ENCODE measurements at regions not wholly inside any gene's neighbourhood (a gene's known extent, or its start where the extent isn't known, plus 50 kb on each side); places are given as distances from the start of the nearest gene placed in this dataset.
"Not testable (repeated sequence)": the region's sequence is repeated elsewhere in the genome, so short reads cannot be mapped to it uniquely, and the experiment has no call there.

GRCh38 chr16:80100846-80101451, 439.8 kb upstream of the DYNLRB2 start:
- FAIRE-seq (no peak), DNase-seq (ENCODE audit: insufficient read length, low spot score) (no peak)

GRCh38 chr16:80100186-80100585, 440.6 kb upstream of the DYNLRB2 start:
- no peak for DNase-seq (ENCODE audit: insufficient read length, low spot score)
- no peak for FAIRE-seq

- DNase-seq (ENCODE audit: insufficient read length, low spot score): no peak
- FAIRE-seq: no peak
Observed at GRCh38 chr16:80097098-80097497, 443.7 kb upstream of the DYNLRB2 start.

- FAIRE-seq: no peak
- DNase-seq (ENCODE audit: insufficient read length, low spot score): no peak
Observed at GRCh38 chr16:80092681-80093080, 448.1 kb upstream of the DYNLRB2 start.

- DNase-seq (ENCODE audit: insufficient read length, low spot score); FAIRE-seq: not testable (repeated sequence)
Observed at GRCh38 chr16:80091453-80091852, 449.3 kb upstream of the DYNLRB2 start.

- no peak for FAIRE-seq
- DNase-seq (ENCODE audit: insufficient read length, low spot score): no peak
Observed at GRCh38 chr16:80085606-80086005, 455.2 kb upstream of the DYNLRB2 start.

GRCh38 chr16:80084614-80085013, 456.2 kb upstream of the DYNLRB2 start:
- DNase-seq (ENCODE audit: insufficient read length, low spot score) (no peak), FAIRE-seq (no peak)

- no peak for FAIRE-seq
- no peak for DNase-seq (ENCODE audit: insufficient read length, low spot score)
Observed at GRCh38 chr16:80084163-80084562, 456.6 kb upstream of the DYNLRB2 start.

- FAIRE-seq: no peak
Observed at GRCh38 chr16:80082906-80083305, 457.9 kb upstream of the DYNLRB2 start.

GRCh38 chr16:80081846-80082245, 458.9 kb upstream of the DYNLRB2 start:
- DNase-seq (ENCODE audit: insufficient read length, low spot score) (no peak), FAIRE-seq (no peak)

More at GRCh38 chr16:80082906-80083305, 457.9 kb upstream of the DYNLRB2 start:
- DNase-seq (ENCODE audit: insufficient read length, low spot score): no peak

GRCh38 chr16:80080287-80080851, 460.4 kb upstream of the DYNLRB2 start:
- FAIRE-seq (no peak), DNase-seq (ENCODE audit: insufficient read length, low spot score) (no peak)

GRCh38 chr16:80079072-80079471, 461.7 kb upstream of the DYNLRB2 start:
- FAIRE-seq (no peak), DNase-seq (ENCODE audit: insufficient read length, low spot score) (no peak)

- DNase-seq (ENCODE audit: insufficient read length, low spot score) (no peak), FAIRE-seq (no peak)
Observed at GRCh38 chr16:80077696-80078095, 463.1 kb upstream of the DYNLRB2 start.

- FAIRE-seq (no peak), DNase-seq (ENCODE audit: insufficient read length, low spot score) (no peak)
Observed at GRCh38 chr16:80074329-80074728, 466.5 kb upstream of the DYNLRB2 start.

- DNase-seq (ENCODE audit: insufficient read length, low spot score) (no peak), FAIRE-seq (no peak)
Observed at GRCh38 chr16:80071964-80072456, 468.8 kb upstream of the DYNLRB2 start.

- no peak for DNase-seq (ENCODE audit: insufficient read length, low spot score)
- FAIRE-seq: no peak
Observed at GRCh38 chr16:80066805-80067580, 466.5 kb upstream of the MAF start.

- no peak for DNase-seq (ENCODE audit: insufficient read length, low spot score)
Observed at GRCh38 chr16:80065541-80065940, 465.0 kb upstream of the MAF start.

GRCh38 chr16:80063713-80064069, 463.2 kb upstream of the MAF start:
- no peak for FAIRE-seq
- no peak for DNase-seq (ENCODE audit: insufficient read length, low spot score)

More at GRCh38 chr16:80065541-80065940, 465.0 kb upstream of the MAF start:
- FAIRE-seq: no peak

GRCh38 chr16:80063031-80063712, 462.6 kb upstream of the MAF start:
- FAIRE-seq: no peak

GRCh38 chr16:80062361-80063030, 462.0 kb upstream of the MAF start:
- no peak for FAIRE-seq
- DNase-seq (ENCODE audit: insufficient read length, low spot score): no peak

More at GRCh38 chr16:80063031-80063712, 462.6 kb upstream of the MAF start:
- DNase-seq (ENCODE audit: insufficient read length, low spot score): no peak

GRCh38 chr16:80060470-80060869, 459.9 kb upstream of the MAF start:
- FAIRE-seq (no peak), DNase-seq (ENCODE audit: insufficient read length, low spot score) (no peak)
